BJ (cell line): ENCODE measurements at regions not wholly inside any gene's neighbourhood (a gene's known extent, or its start where the extent isn't known, plus 50 kb on each side); places are given as distances from the start of the nearest gene placed in this dataset.

ENCODE experiments used
- CTCF ChIA-PET: fragments of 350-600 bp; formaldehyde crosslinking; extraction: SDS; loops from one replicate; lab custom pipeline; 2021; ENCODE audit warnings: antibody characterized with exemption, inconsistent platforms; lab: Yijun Ruan, JAX
- POLR2A ChIA-PET: fragments of 300-600 bp; sonication (Branson Sonifier 250); formaldehyde crosslinking; extraction: SDS; loops from one replicate; lab custom pipeline; 2021; ENCODE audit warnings: antibody characterized with exemption; lab: Charles Lee
- DNase-seq: peaks from one replicate; pipeline ENCODE4 v3.0.0-alpha.2; 2011; ENCODE audit warnings: low read depth
- H3K27me3 ChIP-seq: 2 replicates; pipeline ENCODE4 v1.6.0; 2011; ENCODE audit warnings: low read length; ENCODE audit not compliant: control insufficient read depth, insufficient read depth
- H3K36me3 ChIP-seq: 2 replicates; pipeline ENCODE4 v1.5.1; 2011; ENCODE audit warnings: low read length; ENCODE audit not compliant: control insufficient read depth, insufficient read depth
- H3K4me3 ChIP-seq: 2 replicates; pipeline ENCODE4 v1.5.1; 2011; ENCODE audit warnings: low read depth, mild to moderate bottlenecking, control low read depth, low read length
- CTCF ChIP-seq: IDR thresholded peaks from 2 replicates; pipeline ENCODE4 v1.5.1; 2011; ENCODE audit warnings: low read depth, mild to moderate bottlenecking, control low read depth, inconsistent platforms, low read length, moderate library complexity; ENCODE audit not compliant: insufficient read depth

- ChIA-PET POLR2A (no interaction called here), CTCF (interaction anchor here (1.0 to 1.5 kb wide), 2 partner anchors 24 to 114 kb away, joined by 3 to 4 read pairs; no protein-coding TSS in a partner anchor)
- TF ChIP-seq CTCF = no peak
- DNase-seq = no peak
- Histone ChIP-seq H3K36me3 (no peaks in the 10 kb centered on the region), H3K4me3 (no peak overlapping the region), H3K27me3 (no peaks in the 10 kb centered on the region)
Observed at GRCh38 chr6:105545228-105545920, 142.5 kb upstream of the PREP start.

GRCh38 chr6:105539911-105540310 is 137.0 kb upstream of the PREP start:
- ChIA-PET CTCF (interaction anchor here (1.5 kb wide), 1 partner anchor 9 kb away, joined by 3 read pairs; no protein-coding TSS in a partner anchor), POLR2A (no interaction called here)
- no peak overlapping the region for H3K4me3 ChIP-seq
- H3K36me3 ChIP-seq = no peaks in the 10 kb centered on the region
- no peak for TF ChIP-seq CTCF
- no peaks in the 10 kb centered on the region for H3K27me3 ChIP-seq
- DNase-seq = no peak

DNA sequence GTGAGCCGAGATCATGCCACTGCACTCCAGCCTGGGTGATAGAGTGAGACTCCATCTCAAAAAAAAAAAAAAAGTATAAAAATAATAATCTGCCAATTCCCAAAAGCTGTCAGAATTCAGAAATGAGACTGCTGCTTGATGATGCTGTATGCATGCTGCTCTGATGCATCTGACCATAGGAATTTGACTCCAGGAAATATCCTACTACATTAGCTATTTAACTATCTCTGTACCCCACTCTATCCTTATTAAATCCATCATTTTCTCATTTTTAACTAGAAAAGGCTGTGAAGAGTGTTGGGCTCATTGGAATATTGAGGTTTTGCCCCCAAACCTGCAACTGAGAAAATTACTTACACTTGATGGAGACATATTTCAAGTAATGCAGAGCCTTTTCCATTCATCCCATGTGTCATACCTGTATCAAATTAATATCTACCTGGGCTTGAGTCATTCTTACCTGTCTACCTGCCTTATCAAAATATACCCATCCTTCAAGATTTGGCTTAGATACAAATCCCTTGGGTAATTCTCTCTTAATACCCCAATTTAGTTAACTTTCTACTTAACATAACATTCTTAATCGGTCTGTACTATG is 135.2 kb upstream of the PREP start:
- no peak for DNase-seq
- CTCF ChIA-PET = no interaction called here
- POLR2A ChIA-PET = no interaction called here
- no peaks in the 10 kb centered on the region for H3K27me3 ChIP-seq
- no peak for TF ChIP-seq CTCF
- H3K36me3 ChIP-seq = no peaks in the 10 kb centered on the region
- H3K4me3 ChIP-seq = no peak overlapping the region

GRCh38 chr6:105536961-105537360 is 134.1 kb upstream of the PREP start:
- ChIA-PET CTCF (interaction anchor here (0.6 kb wide), 1 partner anchor 1577 kb away, joined by 4 read pairs; no protein-coding TSS in a partner anchor), POLR2A (no interaction called here)
- DNase-seq = no peak
- no peak overlapping the region for H3K4me3 ChIP-seq
- TF ChIP-seq CTCF = no peak
- H3K27me3 ChIP-seq = no peaks in the 10 kb centered on the region
- H3K36me3 ChIP-seq = no peaks in the 10 kb centered on the region

GRCh38 chr6:105533301-105533700 is 130.4 kb upstream of the PREP start:
- no peak for DNase-seq
- no peak for TF ChIP-seq CTCF
- Histone ChIP-seq H3K36me3 (no peaks in the 10 kb centered on the region), H3K27me3 (no peaks in the 10 kb centered on the region), H3K4me3 (no peak overlapping the region)
- ChIA-PET POLR2A (no interaction called here), CTCF (no interaction called here)
